Fibroblast of lung (primary cell): ENCODE measurements at regions not wholly inside any gene's neighbourhood (a gene's known extent, or its start where the extent isn't known, plus 50 kb on each side); places are given as distances from the start of the nearest gene placed in this dataset.

Experiments used
- DNase-seq, 2 donors: peaks; one replicate each; pipeline versions ENCODE4 v3.0.0 to v3.0.0-alpha.2; 2010; ENCODE audit warnings: low read depth in 2 of 2
- H2AFZ ChIP-seq: 2 replicates; pipeline ENCODE4 v1.5.1; 2012; ENCODE audit warnings: low read length, control low read depth, inconsistent platforms
- H3K27ac ChIP-seq: 2 replicates; pipeline ENCODE4 v1.5.1; 2011; ENCODE audit warnings: low read length, control low read depth; ENCODE audit not compliant: insufficient read depth
- H3K27me3 ChIP-seq: 2 replicates; pipeline ENCODE4 v1.5.1; 2011; ENCODE audit warnings: mild to moderate bottlenecking, low read length; ENCODE audit not compliant: control insufficient read depth, insufficient read depth
- H3K36me3 ChIP-seq: 2 replicates; pipeline ENCODE4 v1.5.1; 2011; ENCODE audit warnings: low read length; ENCODE audit not compliant: control insufficient read depth, insufficient read depth
- H3K4me1 ChIP-seq: 2 replicates; pipeline ENCODE4 v1.5.1; 2011; ENCODE audit warnings: low read length; ENCODE audit not compliant: control insufficient read depth, insufficient read depth; ENCODE audit errors: extremely low read depth
- H3K4me2 ChIP-seq: 2 replicates; pipeline ENCODE4 v1.5.1; 2011; ENCODE audit warnings: low read length, control low read depth; ENCODE audit not compliant: insufficient read depth; ENCODE audit errors: extremely low read depth
- H3K4me3 ChIP-seq, 4 experiments: fragments of 200-600 bp in 1 of 4; sonication (generic) in 1 of 4; replicated peaks in 1 of 4; 2 replicates each; pipeline ENCODE4 v1.5.1; 2011 to 2016; ENCODE audit warnings: low read length in 4 of 4, low read depth in 3 of 4, mild to moderate bottlenecking in 3 of 4, control low read depth in 2 of 4, inconsistent platforms in 1 of 4, mixed read lengths in 1 of 4; ENCODE audit not compliant: insufficient read depth in 1 of 4; ENCODE audit errors: control extremely low read depth in 1 of 4
- H3K79me2 ChIP-seq: 2 replicates; pipeline ENCODE4 v1.5.1; 2012; ENCODE audit warnings: mild to moderate bottlenecking, low read length, inconsistent platforms; ENCODE audit not compliant: control insufficient read depth, insufficient read depth
- H3K9ac ChIP-seq: 2 replicates; pipeline ENCODE4 v1.5.1; 2011; ENCODE audit warnings: mild to moderate bottlenecking, low read length, control low read depth; ENCODE audit not compliant: insufficient read depth
- H3K9me3 ChIP-seq: 2 replicates; pipeline ENCODE4 v1.5.1; 2012; ENCODE audit warnings: low read depth, low read length; ENCODE audit not compliant: control insufficient read depth, insufficient read depth
- H4K20me1 ChIP-seq: 2 replicates; pipeline ENCODE4 v1.5.1; 2011; ENCODE audit warnings: low read length; ENCODE audit not compliant: control insufficient read depth, insufficient read depth; ENCODE audit errors: extremely low read depth
- CTCF ChIP-seq, 2 donors: IDR thresholded peaks in 1 of 2; conservative IDR thresholded peaks in 1 of 2; 1 replicate in 1 of 2; 2 replicates in 1 of 2; pipeline ENCODE4 v1.5.1; 2011 to 2012; ENCODE audit warnings: low read length in 2 of 2, control low read depth in 1 of 2, inconsistent platforms in 1 of 2, low read depth in 1 of 2, mild to moderate bottlenecking in 1 of 2
- EZH2 ChIP-seq: IDR thresholded peaks from 2 replicates; pipeline ENCODE4 v1.5.1; 2012; ENCODE audit warnings: low read length, control low read depth, mild to moderate bottlenecking; ENCODE audit errors: missing control alignments

- Histone ChIP-seq H3K4me2 (no peak overlapping the region), H3K27me3 (peaks cover 10% of the 10 kb centered on the region), H3K4me3 (no peak overlapping the region), H3K9me3 (no peaks in the 10 kb centered on the region), H3K4me1 (no peaks in the 10 kb centered on the region), H3K79me2 (no peaks in the 10 kb centered on the region), H3K27ac (no peak overlapping the region), H2AFZ (no peak overlapping the region), H3K9ac (no peak overlapping the region), H3K36me3 (no peaks in the 10 kb centered on the region), H4K20me1 (no peaks in the 10 kb centered on the region)
- TF ChIP-seq EZH2: no peak
- no peak for TF ChIP-seq CTCF (conservative IDR thresholded peaks at IDR 0.05 in 1 of 2, IDR thresholded peaks at IDR 0.05 in 1 of 2; ENCODE audit: low read depth in 1 of 2, low read length in 2 of 2)
- no peak for DNase-seq
These were observed 80.3 kb upstream of the LHX1 start for GRCh38 chr17:36856903-36857381.

GRCh38 chr17:36857698-36858097 lies 79.6 kb upstream of the LHX1 start:
- no peaks in the 10 kb centered on the region for H4K20me1 ChIP-seq
- no peaks in the 10 kb centered on the region for H3K36me3 ChIP-seq
- no peak overlapping the region for H3K27ac ChIP-seq
- H3K4me2 ChIP-seq: no peak overlapping the region
- no peak overlapping the region for H3K4me3 ChIP-seq
- TF ChIP-seq CTCF (conservative IDR thresholded peaks at IDR 0.05 in 1 of 2, IDR thresholded peaks at IDR 0.05 in 1 of 2; ENCODE audit: low read depth in 1 of 2, low read length in 2 of 2) (no peak), EZH2 (no peak)
- H3K9me3 ChIP-seq: no peaks in the 10 kb centered on the region
- no peaks in the 10 kb centered on the region for H3K4me1 ChIP-seq
- peaks cover 10% of the 10 kb centered on the region for H3K27me3 ChIP-seq
- no peaks in the 10 kb centered on the region for H3K79me2 ChIP-seq
- no peak overlapping the region for H3K9ac ChIP-seq
- no peak for DNase-seq
- H2AFZ ChIP-seq: no peak overlapping the region

GRCh38 chr17:36858119-36859002 lies 78.9 kb upstream of the LHX1 start:
- Histone ChIP-seq H3K27me3 (peaks cover 10% of the 10 kb centered on the region), H3K4me1 (no peaks in the 10 kb centered on the region), H4K20me1 (no peaks in the 10 kb centered on the region), H3K4me2 (no peak overlapping the region), H3K36me3 (no peaks in the 10 kb centered on the region), H3K27ac (no peak overlapping the region), H3K4me3 (no peak overlapping the region), H3K9me3 (no peaks in the 10 kb centered on the region), H2AFZ (no peak overlapping the region), H3K79me2 (no peaks in the 10 kb centered on the region), H3K9ac (no peak overlapping the region)
- DNase-seq: no peak
- no peak for TF ChIP-seq EZH2
- TF ChIP-seq CTCF (conservative IDR thresholded peaks at IDR 0.05 in 1 of 2, IDR thresholded peaks at IDR 0.05 in 1 of 2; ENCODE audit: low read depth in 1 of 2, low read length in 2 of 2): no peak
